Right lobe of liver (tissue), 4 donors: ENCODE measurements at regions not wholly inside any gene's neighbourhood (a gene's known extent, or its start where the extent isn't known, plus 50 kb on each side); places are given as distances from the start of the nearest gene placed in this dataset.
"Not testable (repeated sequence)": the region's sequence is repeated elsewhere in the genome, so short reads cannot be mapped to it uniquely, and the experiment has no call there.

Source experiments
- POLR2A ChIP-seq: fragments of 450-650 bp; IDR thresholded peaks from one replicate; pipeline ENCODE4 v1.6.1; 2017; ENCODE audit warnings: antibody characterized with exemption, mild to moderate bottlenecking
- TF ChIP-seq, protein P1 (sequence below), 4 donors: fragments of 200-600 bp in 3 of 4; fragments of 450-650 bp in 1 of 4; IDR thresholded peaks; one replicate each; pipeline versions ENCODE4 v1.5.1 to v1.8.0; 2016 to 2022; ENCODE audit warnings: antibody characterized with exemption in 4 of 4, mild to moderate bottlenecking in 2 of 4
- donor health status: DM: no; HTN: no; CAD: no.
- donor health status: DM: no; HTN: no; CAD: no.
- donor health status: DM: no; HTN: yes; CAD: no.

DNA sequence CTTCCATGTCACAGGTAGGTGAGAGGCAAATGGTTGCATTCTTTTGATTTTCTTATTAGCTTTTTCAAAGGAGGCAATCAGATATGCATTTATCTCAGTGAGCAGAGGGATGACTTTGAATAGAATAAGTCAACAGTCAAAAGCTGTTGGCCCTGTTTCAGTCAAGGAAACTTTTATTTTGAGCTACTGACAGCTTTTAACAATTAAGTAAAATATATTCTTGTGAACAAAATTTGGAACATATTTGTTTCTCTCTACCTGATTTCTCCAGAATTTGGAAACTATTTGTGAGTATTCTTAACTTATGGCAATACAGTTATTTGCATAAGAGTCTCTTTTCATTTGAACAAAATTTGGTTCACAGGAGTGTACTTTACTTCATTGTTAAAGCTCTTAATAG lies 196.3 kb downstream of the GJA1 start:
- TF ChIP-seq, protein P1, sequence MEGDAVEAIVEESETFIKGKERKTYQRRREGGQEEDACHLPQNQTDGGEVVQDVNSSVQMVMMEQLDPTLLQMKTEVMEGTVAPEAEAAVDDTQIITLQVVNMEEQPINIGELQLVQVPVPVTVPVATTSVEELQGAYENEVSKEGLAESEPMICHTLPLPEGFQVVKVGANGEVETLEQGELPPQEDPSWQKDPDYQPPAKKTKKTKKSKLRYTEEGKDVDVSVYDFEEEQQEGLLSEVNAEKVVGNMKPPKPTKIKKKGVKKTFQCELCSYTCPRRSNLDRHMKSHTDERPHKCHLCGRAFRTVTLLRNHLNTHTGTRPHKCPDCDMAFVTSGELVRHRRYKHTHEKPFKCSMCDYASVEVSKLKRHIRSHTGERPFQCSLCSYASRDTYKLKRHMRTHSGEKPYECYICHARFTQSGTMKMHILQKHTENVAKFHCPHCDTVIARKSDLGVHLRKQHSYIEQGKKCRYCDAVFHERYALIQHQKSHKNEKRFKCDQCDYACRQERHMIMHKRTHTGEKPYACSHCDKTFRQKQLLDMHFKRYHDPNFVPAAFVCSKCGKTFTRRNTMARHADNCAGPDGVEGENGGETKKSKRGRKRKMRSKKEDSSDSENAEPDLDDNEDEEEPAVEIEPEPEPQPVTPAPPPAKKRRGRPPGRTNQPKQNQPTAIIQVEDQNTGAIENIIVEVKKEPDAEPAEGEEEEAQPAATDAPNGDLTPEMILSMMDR (IDR thresholded peaks at IDR 0.05), result not testable (repeated sequence)
- TF ChIP-seq POLR2A, result not testable (repeated sequence)
